DND-41 (cell line): ENCODE measurements at regions not wholly inside any gene's neighbourhood (a gene's known extent, or its start where the extent isn't known, plus 50 kb on each side); places are given as distances from the start of the nearest gene placed in this dataset.

Experiments used
- CTCF ChIP-seq: IDR thresholded peaks from 2 replicates; pipeline ENCODE4 v1.5.1; 2012; ENCODE audit warnings: borderline replicate concordance, low read length, moderate library complexity, mild to moderate bottlenecking; ENCODE audit not compliant: poor library complexity, severe bottlenecking; ENCODE audit errors: extremely low read depth
- EZH2 ChIP-seq: IDR thresholded peaks from 3 replicates; pipeline ENCODE4 v1.6.1; 2012; ENCODE audit warnings: borderline replicate concordance, low read depth, mild to moderate bottlenecking, moderate library complexity, low read length, inconsistent platforms; ENCODE audit not compliant: severe bottlenecking

- TF ChIP-seq CTCF (no peak), EZH2 (no peak)
Measured at GRCh38 chr1:96296991-96297390, 424.6 kb upstream of the PTBP2 start.
